Activated CD8-positive, alpha-beta T cell treated with anti-CD3 and anti-CD28 coated beads for 36 hours (primary cell): ENCODE measurements at regions not wholly inside any gene's neighbourhood (a gene's known extent, or its start where the extent isn't known, plus 50 kb on each side); places are given as distances from the start of the nearest gene placed in this dataset.

Experiments used
- ATAC-seq: fragments of 200-7000 bp; cut with Tn5 transposase; one replicate; pipeline ENCODE4 v1.10.0; 2021; ENCODE audit warnings: mild to moderate bottlenecking, moderate library complexity
- CTCF ChIA-PET: fragments of 350-600 bp; sonication (Branson Sonifier 250); formaldehyde crosslinking; loops from one replicate; lab custom pipeline; 2021; ENCODE audit warnings: antibody characterized with exemption; lab: Charles Lee
- POLR2A ChIA-PET: fragments of 350-600 bp; sonication (Branson Sonifier 250); formaldehyde crosslinking; loops from one replicate; lab custom pipeline; 2021; ENCODE audit warnings: antibody characterized with exemption; lab: Charles Lee
- DNase-seq: peaks from one replicate; pipeline ENCODE4 v3.0.0-alpha.2; 2020
- H3K27ac Mint-ChIP-seq: one replicate; pipeline ENCODE4 v1.8.0; 2021; ENCODE audit warnings: mild to moderate bottlenecking, mixed read lengths
- H3K27me3 Mint-ChIP-seq: one replicate; pipeline ENCODE4 v1.8.0; 2021; ENCODE audit warnings: mixed read lengths
- H3K36me3 Mint-ChIP-seq: one replicate; pipeline ENCODE4 v1.8.0; 2021; ENCODE audit warnings: low read depth, mixed read lengths
- H3K4me1 Mint-ChIP-seq: one replicate; pipeline ENCODE4 v1.8.0; 2021; ENCODE audit warnings: low read depth, mixed read lengths
- H3K4me3 Mint-ChIP-seq: one replicate; pipeline ENCODE4 v1.8.0; 2021; ENCODE audit warnings: mild to moderate bottlenecking, moderate library complexity, mixed read lengths
- H3K9me3 Mint-ChIP-seq: one replicate; pipeline ENCODE4 v1.8.0; 2021; ENCODE audit warnings: mixed read lengths
- CTCF ChIP-seq: fragments of 200-600 bp; IDR thresholded peaks from one replicate; pipeline ENCODE4 v1.8.0; 2022; ENCODE audit warnings: antibody characterized with exemption, mild to moderate bottlenecking
- intact Hi-C: fragments of 100-400 bp; cut with micrococcal nuclease; formaldehyde crosslinking; loops from one replicate; pipeline ENCODE4 v1.10.0; 2022

GRCh38 chr10:117617659-117618058 is 75.1 kb downstream of the EMX2 start:
- H3K36me3 Mint-ChIP-seq, result no peaks in the 10 kb centered on the region
- no peak overlapping the region for H3K4me3 Mint-ChIP-seq
- H3K9me3 Mint-ChIP-seq, result no peaks in the 10 kb centered on the region
- H3K27me3 Mint-ChIP-seq, result peaks cover 23% of the 10 kb centered on the region
- ATAC-seq (no peak), DNase-seq (no peak)
- CTCF ChIA-PET, result interaction anchor here (1.4 kb wide), 1 partner anchor 32 kb away, joined by 3 read pairs; no protein-coding TSS in a partner anchor
- no peak overlapping the region for H3K27ac Mint-ChIP-seq
- no peak for TF ChIP-seq CTCF
- intact Hi-C loops, result no loop called here
- POLR2A ChIA-PET, result no interaction called here
- no peaks in the 10 kb centered on the region for H3K4me1 Mint-ChIP-seq

GRCh38 chr10:117619223-117619622 is 76.7 kb downstream of the EMX2 start:
- ATAC-seq (no peak), DNase-seq (no peak)
- no peaks in the 10 kb centered on the region for H3K4me1 Mint-ChIP-seq
- H3K27ac Mint-ChIP-seq, result no peak overlapping the region
- POLR2A ChIA-PET, result no interaction called here
- TF ChIP-seq CTCF, result no peak
- no peaks in the 10 kb centered on the region for H3K36me3 Mint-ChIP-seq
- H3K27me3 Mint-ChIP-seq, result peaks cover 22% of the 10 kb centered on the region
- CTCF ChIA-PET, result no interaction called here
- intact Hi-C loops, result no loop called here
- no peaks in the 10 kb centered on the region for H3K9me3 Mint-ChIP-seq
- no peak overlapping the region for H3K4me3 Mint-ChIP-seq

GRCh38 chr10:117619707-117620405 is 77.3 kb downstream of the EMX2 start:
- DNase-seq (no peak), ATAC-seq (no peak)
- no peaks in the 10 kb centered on the region for H3K9me3 Mint-ChIP-seq
- H3K4me3 Mint-ChIP-seq, result no peak overlapping the region
- H3K27ac Mint-ChIP-seq, result no peak overlapping the region
- no peak for TF ChIP-seq CTCF
- no peaks in the 10 kb centered on the region for H3K4me1 Mint-ChIP-seq
- peaks cover 18% of the 10 kb centered on the region for H3K27me3 Mint-ChIP-seq
- H3K36me3 Mint-ChIP-seq, result no peaks in the 10 kb centered on the region
- POLR2A ChIA-PET, result no interaction called here
- CTCF ChIA-PET, result no interaction called here
- intact Hi-C loops, result no loop called here

- CTCF ChIA-PET, result no interaction called here
- Mint-ChIP-seq H3K27me3 (peaks cover 12% of the 10 kb centered on the region), H3K4me1 (no peaks in the 10 kb centered on the region), H3K36me3 (no peaks in the 10 kb centered on the region), H3K9me3 (no peaks in the 10 kb centered on the region), H3K27ac (no peak overlapping the region), H3K4me3 (no peak overlapping the region)
- ATAC-seq, result no peak
- intact Hi-C loops, result no loop called here
- DNase-seq, result no peak
- no peak for TF ChIP-seq CTCF
- POLR2A ChIA-PET, result no interaction called here
Measured at GRCh38 chr10:117621196-117621595, 78.7 kb downstream of the EMX2 start.

GRCh38 chr10:117621795-117622420 is 79.4 kb downstream of the EMX2 start:
- no peaks in the 10 kb centered on the region for H3K36me3 Mint-ChIP-seq
- ChIA-PET POLR2A (no interaction called here), CTCF (no interaction called here)
- no peak overlapping the region for H3K4me3 Mint-ChIP-seq
- no peak overlapping the region for H3K27ac Mint-ChIP-seq
- ATAC-seq, result no peak
- no peak for TF ChIP-seq CTCF
- H3K27me3 Mint-ChIP-seq, result peaks cover 11% of the 10 kb centered on the region
- intact Hi-C loops, result no loop called here
- DNase-seq, result no peak
- H3K4me1 Mint-ChIP-seq, result no peaks in the 10 kb centered on the region
- no peaks in the 10 kb centered on the region for H3K9me3 Mint-ChIP-seq
